CD14-positive monocyte (primary cell): ENCODE measurements at regions not wholly inside any gene's neighbourhood (a gene's known extent, or its start where the extent isn't known, plus 50 kb on each side); places are given as distances from the start of the nearest gene placed in this dataset.

Source experiments
- DNase-seq, 3 donors: peaks; one replicate each; pipeline ENCODE4 v3.0.0-alpha.2; 2011 to 2022
- H2AFZ ChIP-seq: 2 replicates; pipeline ENCODE4 v1.6.0; 2012; ENCODE audit warnings: mild to moderate bottlenecking, low read depth, low read length, inconsistent platforms; ENCODE audit not compliant: insufficient read depth, poor library complexity, severe bottlenecking
- H3K27ac ChIP-seq, 2 donors: 1 replicate in 1 of 2; 2 replicates in 1 of 2; pipeline ENCODE4 v1.5.1; 2012 to 2013; ENCODE audit warnings: low read length in 2 of 2, control low read depth in 1 of 2, inconsistent platforms in 1 of 2, low read depth in 1 of 2, mild to moderate bottlenecking in 1 of 2
- H3K27me3 ChIP-seq, 2 donors: one replicate each; pipeline versions ENCODE4 v1.6.0 to v1.6.1; 2011 to 2013; ENCODE audit warnings: low read length in 2 of 2; ENCODE audit not compliant: control insufficient read depth in 2 of 2, insufficient read depth in 2 of 2
- H3K36me3 ChIP-seq, 2 donors: replicated peaks in 1 of 2; 1 replicate in 1 of 2; 2 replicates in 1 of 2; pipeline versions ENCODE4 v1.5.1 to v1.6.1; 2012 to 2013; ENCODE audit warnings: low read length in 2 of 2, control low read depth in 1 of 2, inconsistent platforms in 1 of 2, mild to moderate bottlenecking in 1 of 2; ENCODE audit not compliant: insufficient read depth in 2 of 2, control insufficient read depth in 1 of 2
- H3K4me1 ChIP-seq, 2 donors: 1 replicate in 1 of 2; 2 replicates in 1 of 2; pipeline versions ENCODE4 v1.5.1 to v1.6.1; 2012 to 2013; ENCODE audit warnings: low read length in 2 of 2, control low read depth in 1 of 2, inconsistent platforms in 1 of 2, mild to moderate bottlenecking in 1 of 2, moderate library complexity in 1 of 2; ENCODE audit not compliant: insufficient read depth in 2 of 2, control insufficient read depth in 1 of 2
- H3K4me2 ChIP-seq: replicated peaks from 2 replicates; pipeline ENCODE3; 2012; ENCODE audit warnings: low read length, moderate library complexity, mild to moderate bottlenecking; ENCODE audit not compliant: poor library complexity, severe bottlenecking; ENCODE audit errors: extremely low read depth
- H3K4me3 ChIP-seq, 3 experiments: fragments of 200-600 bp in 1 of 3; sonication (generic) in 1 of 3; replicated peaks in 1 of 3; 1 replicate in 2 of 3; 2 replicates in 1 of 3; pipeline ENCODE4 v1.5.1; 2011 to 2013; ENCODE audit warnings: low read length in 3 of 3, mild to moderate bottlenecking in 3 of 3, control low read depth in 2 of 3, low read depth in 2 of 3, inconsistent platforms in 1 of 3, moderate library complexity in 1 of 3
- H3K79me2 ChIP-seq: 2 replicates; pipeline ENCODE4 v1.6.0; 2012; ENCODE audit warnings: mild to moderate bottlenecking, control low read depth, inconsistent platforms, low read length, moderate library complexity; ENCODE audit not compliant: insufficient read depth
- H3K9ac ChIP-seq: 2 replicates; pipeline ENCODE4 v1.6.0; 2017; ENCODE audit warnings: low read length, mild to moderate bottlenecking; ENCODE audit not compliant: insufficient read depth, poor library complexity, severe bottlenecking
- H3K9me3 ChIP-seq, 2 donors: replicated peaks in 1 of 2; 1 replicate in 1 of 2; 2 replicates in 1 of 2; pipeline versions ENCODE4 v1.5.1 to v1.6.1; 2012 to 2013; ENCODE audit warnings: low read length in 2 of 2, control low read depth in 1 of 2; ENCODE audit not compliant: control insufficient read depth in 1 of 2, insufficient read depth in 1 of 2
- H4K20me1 ChIP-seq: 2 replicates; pipeline ENCODE4 v1.6.0; 2012; ENCODE audit warnings: mild to moderate bottlenecking, low read length, control low read depth, moderate library complexity; ENCODE audit not compliant: insufficient read depth
- H3K27ac Mint-ChIP-seq, 7 donors: one replicate each; pipeline ENCODE4 v1.8.0; 2020; ENCODE audit warnings: mild to moderate bottlenecking in 7 of 7, mixed read lengths in 7 of 7, moderate library complexity in 6 of 7, inconsistent platforms in 2 of 7
- H3K27me3 Mint-ChIP-seq, 3 donors: one replicate each; pipeline ENCODE4 v1.8.0; 2021 to 2022; ENCODE audit warnings: low read depth in 3 of 3, mild to moderate bottlenecking in 3 of 3, mixed read lengths in 3 of 3, moderate library complexity in 3 of 3, inconsistent platforms in 1 of 3
- H3K36me3 Mint-ChIP-seq, 2 donors: one replicate each; pipeline ENCODE4 v1.8.0; 2020; ENCODE audit warnings: mixed read lengths in 2 of 2, inconsistent platforms in 1 of 2, mild to moderate bottlenecking in 1 of 2
- H3K4me1 Mint-ChIP-seq: one replicate; pipeline ENCODE4 v1.8.0; 2020; ENCODE audit warnings: mild to moderate bottlenecking, mixed read lengths
- H3K4me3 Mint-ChIP-seq, 2 donors: one replicate each; pipeline ENCODE4 v1.8.0; 2020; ENCODE audit warnings: mild to moderate bottlenecking in 2 of 2, mixed read lengths in 2 of 2, moderate library complexity in 1 of 2
- H3K9me3 Mint-ChIP-seq, 7 donors: one replicate each; pipeline ENCODE4 v1.8.0; 2020 to 2022; ENCODE audit warnings: mixed read lengths in 7 of 7, mild to moderate bottlenecking in 6 of 7, moderate library complexity in 6 of 7, inconsistent platforms in 2 of 7
- CTCF ChIP-seq: fragments of 200-600 bp; IDR thresholded peaks from one replicate; pipeline ENCODE4 v1.8.0; 2022; ENCODE audit warnings: antibody characterized with exemption, mild to moderate bottlenecking
- WGBS: methylation state at CpG from one replicate; pipeline ENCODE4 v1.1.5; 2013; ENCODE audit warnings: missing lambda C conversion rate; ENCODE audit not compliant: insufficient coverage; 5-methylcytosine and 5-hydroxymethylcytosine counted together
- intact Hi-C, 2 donors: fragments of 100-400 bp; cut with micrococcal nuclease; formaldehyde crosslinking; loops; one replicate each; pipeline versions ENCODE4 v1.15.0 to v1.15.1; 2023

DNA sequence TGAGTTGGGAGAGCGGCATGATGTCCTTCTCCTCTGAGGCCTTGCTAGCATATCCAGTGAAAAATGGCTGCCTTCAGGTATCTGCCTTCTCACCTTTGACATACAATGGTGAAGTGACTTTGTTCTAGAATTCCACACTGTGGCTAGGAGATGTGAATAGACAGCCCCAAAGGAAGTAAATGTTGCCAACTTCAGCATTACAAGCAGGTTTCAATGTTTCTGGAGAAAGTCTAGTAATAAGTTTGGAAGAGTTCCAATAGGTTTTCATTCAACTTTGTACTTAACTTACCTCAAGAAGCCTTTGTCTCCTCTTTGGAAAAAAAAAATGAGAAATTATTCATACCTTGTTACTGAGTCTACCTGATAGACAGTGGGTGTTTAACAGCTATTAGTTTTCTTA is 421.3 kb upstream of the MMADHC start:
- H4K20me1 ChIP-seq, result no peaks in the 10 kb centered on the region
- no peaks in the 10 kb centered on the region for H3K36me3 Mint-ChIP-seq
- no peaks in the 10 kb centered on the region for H3K27me3 ChIP-seq
- H3K4me3 Mint-ChIP-seq, result no peak overlapping the region
- H3K36me3 ChIP-seq, result no peaks in the 10 kb centered on the region
- no peaks in the 10 kb centered on the region for H3K79me2 ChIP-seq
- H3K9ac ChIP-seq, result no peak overlapping the region
- no peak overlapping the region for H3K4me2 ChIP-seq
- no peaks in the 10 kb centered on the region for H3K4me1 ChIP-seq
- H3K4me3 ChIP-seq, result no peak overlapping the region
- H3K27ac Mint-ChIP-seq, result no peak overlapping the region
- no peak for TF ChIP-seq CTCF
- peaks cover 0 to 7% (median 2%) of the 10 kb centered on the region in 7 donors for H3K9me3 Mint-ChIP-seq
- H3K27ac ChIP-seq, result no peak overlapping the region
- no CpG with 5 or more reads among the region's 1 CpG for WGBS
- H3K4me1 Mint-ChIP-seq, result no peaks in the 10 kb centered on the region
- H3K9me3 ChIP-seq, result no peaks in the 10 kb centered on the region
- H3K27me3 Mint-ChIP-seq, result no peaks in the 10 kb centered on the region
- no peak for DNase-seq
- no peak overlapping the region for H2AFZ ChIP-seq
- intact Hi-C loops, result no loop called here

- Histone ChIP-seq H3K36me3 (no peaks in the 10 kb centered on the region), H3K4me3 (no peak overlapping the region), H3K79me2 (no peaks in the 10 kb centered on the region), H3K4me1 (no peaks in the 10 kb centered on the region), H4K20me1 (no peaks in the 10 kb centered on the region), H3K9me3 (no peaks in the 10 kb centered on the region), H3K27me3 (no peaks in the 10 kb centered on the region), H3K4me2 (no peak overlapping the region), H3K9ac (no peak overlapping the region), H3K27ac (no peak overlapping the region), H2AFZ (no peak overlapping the region)
- Mint-ChIP-seq H3K27ac (no peak overlapping the region), H3K4me1 (no peaks in the 10 kb centered on the region), H3K4me3 (no peak overlapping the region), H3K36me3 (no peaks in the 10 kb centered on the region), H3K9me3 (peaks cover 0 to 7% (median 2%) of the 10 kb centered on the region in 7 donors), H3K27me3 (no peaks in the 10 kb centered on the region)
- WGBS, result no CpG with 5 or more reads among the region's 1 CpG
- intact Hi-C loops, result no loop called here
- no peak for TF ChIP-seq CTCF
- DNase-seq, result no peak
Measured at GRCh38 chr2:150007815-150008430, 420.3 kb upstream of the MMADHC start.
